CD4-positive, alpha-beta T cell treated with Interleukin-6 at 100 ng/mL for 8 hours (primary cell): ENCODE measurements at regions not wholly inside any gene's neighbourhood (a gene's known extent, or its start where the extent isn't known, plus 50 kb on each side); places are given as distances from the start of the nearest gene placed in this dataset.

Source experiments
- DNase-seq: peaks from one replicate; pipeline ENCODE4 v3.0.0-alpha.2; 2020; ENCODE audit warnings: mixed read lengths, low spot score

GRCh38 chr12:4049298-4050080, 176.3 kb upstream of the PARP11 start:
- DNase-seq, result no peak

GRCh38 chr12:4047421-4047820, 174.2 kb upstream of the PARP11 start:
- no peak for DNase-seq

DNA sequence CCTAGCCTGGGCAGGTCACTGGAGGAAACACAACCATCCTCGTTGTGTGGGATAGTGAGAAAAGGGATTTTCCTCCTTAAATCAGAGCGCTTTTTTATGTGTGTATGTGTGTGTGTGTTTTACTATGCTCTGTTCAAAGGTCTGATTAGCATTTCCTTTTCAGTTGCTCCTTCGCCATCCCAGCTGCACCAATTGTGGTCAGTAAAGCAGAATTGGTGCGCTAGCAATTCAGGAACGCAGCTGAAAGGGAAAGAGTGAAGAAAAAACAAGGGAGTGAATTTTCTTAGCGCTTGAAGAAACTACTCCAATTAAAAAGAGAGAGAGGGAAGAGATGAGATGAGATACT, 173.3 kb upstream of the PARP11 start:
- DNase-seq, result no peak

DNA sequence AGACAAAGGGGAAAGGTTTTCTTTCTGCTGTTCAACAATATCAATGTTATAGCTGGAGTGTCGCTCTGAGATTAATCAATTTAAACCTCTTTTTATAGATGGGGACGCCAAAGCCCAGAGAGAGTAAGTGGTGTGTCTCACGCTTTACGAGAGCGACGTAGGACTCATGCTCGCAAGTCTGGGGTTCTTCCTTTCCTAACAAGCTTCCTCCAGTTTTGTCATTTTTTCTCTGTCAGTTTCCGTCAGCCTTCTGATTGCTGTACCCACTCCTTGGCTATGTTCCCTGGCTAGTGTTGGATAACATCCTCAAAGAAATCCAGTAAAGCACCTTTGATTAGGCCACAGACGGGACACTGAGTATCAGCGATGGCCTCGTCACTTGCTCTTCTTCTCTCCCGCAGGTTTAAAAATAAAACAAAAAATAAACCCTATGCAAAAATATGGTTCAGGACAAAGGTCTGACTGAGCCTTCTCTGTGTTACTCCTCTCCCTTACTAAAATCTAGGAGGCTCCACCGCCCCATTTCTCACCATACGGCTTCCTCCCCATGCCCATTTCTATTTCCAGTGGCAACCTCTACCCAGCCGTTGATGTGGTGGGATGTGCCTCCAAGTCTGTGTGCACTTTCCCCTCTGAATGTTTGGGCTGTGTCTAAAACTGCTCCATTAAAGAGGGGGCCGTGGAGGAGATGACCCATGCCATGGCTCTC, 172.7 kb upstream of the PARP11 start:
- DNase-seq, result no peak

DNA sequence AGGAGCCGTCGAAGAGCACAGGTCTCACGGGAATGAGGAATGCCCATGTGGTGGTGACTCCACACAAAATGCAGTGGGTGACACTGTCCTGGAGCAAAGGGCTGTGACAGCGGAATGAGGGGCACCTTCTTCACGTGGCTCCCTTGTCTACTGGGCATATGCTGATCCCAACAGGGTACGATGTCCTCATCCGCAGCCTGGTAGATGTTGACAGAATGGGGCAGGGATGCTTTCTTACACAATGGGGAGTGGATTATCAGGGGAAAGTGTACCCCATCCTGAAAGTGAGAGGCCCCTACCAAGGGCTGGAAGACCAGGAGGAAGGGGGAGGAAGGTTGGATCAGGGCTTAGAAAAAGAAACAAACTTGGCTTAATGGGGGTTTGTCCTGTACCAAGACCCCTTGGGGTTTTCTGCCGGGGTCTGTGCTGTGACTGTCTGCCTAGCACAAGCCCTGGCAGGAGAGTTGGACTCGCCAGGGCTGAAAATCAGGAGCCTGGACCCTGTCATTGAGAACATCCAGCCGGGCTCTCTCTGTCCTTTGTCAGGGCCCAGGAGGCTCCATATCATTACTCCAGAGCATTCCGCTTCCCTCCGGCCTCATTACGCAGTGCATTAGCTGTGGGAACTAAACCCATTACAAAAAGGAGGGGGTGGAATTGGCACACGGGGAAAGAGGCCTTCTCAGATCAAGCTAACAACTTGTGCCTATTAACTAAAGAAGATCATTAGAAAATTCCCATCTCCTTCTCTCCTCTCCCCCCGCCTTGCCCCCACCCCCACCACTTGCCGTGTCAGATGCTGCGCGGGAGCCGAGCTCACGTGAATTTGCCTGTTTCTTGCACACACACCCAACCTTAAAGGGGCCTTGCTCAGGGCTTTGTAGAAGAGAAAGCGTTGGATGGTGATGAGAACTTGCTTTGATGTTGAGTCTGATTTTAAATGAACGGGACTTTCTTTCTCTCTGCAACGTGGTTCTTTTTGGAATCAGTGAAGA, 171.8 kb upstream of the PARP11 start:
- no peak for DNase-seq

DNA sequence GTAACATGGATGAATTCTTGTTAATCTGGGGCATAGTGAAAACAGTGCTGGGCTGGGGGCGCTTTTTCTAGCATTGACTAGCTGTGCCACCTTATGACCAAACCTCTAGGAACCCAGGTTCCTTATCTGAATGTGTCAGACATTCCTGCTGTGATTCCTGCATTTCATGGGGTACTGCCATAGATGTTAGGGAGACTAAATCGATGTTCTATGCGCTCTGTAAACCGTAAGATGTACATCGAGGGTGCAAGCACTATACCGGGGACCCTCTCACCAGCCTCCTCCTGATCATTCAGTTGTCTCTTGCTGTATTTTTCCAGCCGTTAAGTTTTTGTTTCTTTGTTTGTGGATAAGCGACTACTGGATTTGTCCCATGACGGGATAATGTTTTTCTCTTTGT, 170.9 kb upstream of the PARP11 start:
- DNase-seq, result no peak

DNA sequence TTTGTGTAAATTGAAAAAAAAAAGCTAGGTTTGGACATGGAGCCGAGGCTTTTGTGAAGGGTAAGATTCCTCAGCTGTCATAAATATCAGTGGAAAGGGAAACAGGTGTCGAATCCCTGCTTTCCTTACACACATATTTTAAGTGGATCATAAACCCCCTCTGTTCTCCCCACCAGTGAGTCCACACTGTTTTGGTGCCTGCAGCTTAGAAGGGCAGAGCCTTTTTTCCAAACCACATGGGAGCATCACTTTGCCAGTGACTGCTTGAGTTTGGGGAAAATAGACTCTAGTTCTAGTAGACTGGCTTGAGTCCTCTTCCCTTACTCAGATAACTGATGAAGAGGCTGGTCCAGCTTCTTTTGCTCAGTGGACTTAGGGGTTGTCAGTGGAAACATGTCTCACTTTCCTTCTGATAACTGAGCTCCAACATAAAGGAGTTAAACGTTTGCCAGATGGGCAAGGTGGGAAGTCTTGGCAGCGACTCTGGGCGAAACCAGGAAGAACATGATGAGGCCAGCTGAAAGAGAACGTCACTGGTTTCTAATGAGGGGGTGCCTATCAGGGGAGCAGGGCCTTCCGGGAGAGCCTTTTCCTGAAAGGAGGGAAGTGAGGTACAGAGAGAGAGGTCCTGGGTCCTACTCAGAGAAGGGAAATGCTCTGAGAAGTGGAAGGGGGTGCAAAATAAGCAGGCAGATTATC, 168.1 kb upstream of the PARP11 start:
- no peak for DNase-seq

DNA sequence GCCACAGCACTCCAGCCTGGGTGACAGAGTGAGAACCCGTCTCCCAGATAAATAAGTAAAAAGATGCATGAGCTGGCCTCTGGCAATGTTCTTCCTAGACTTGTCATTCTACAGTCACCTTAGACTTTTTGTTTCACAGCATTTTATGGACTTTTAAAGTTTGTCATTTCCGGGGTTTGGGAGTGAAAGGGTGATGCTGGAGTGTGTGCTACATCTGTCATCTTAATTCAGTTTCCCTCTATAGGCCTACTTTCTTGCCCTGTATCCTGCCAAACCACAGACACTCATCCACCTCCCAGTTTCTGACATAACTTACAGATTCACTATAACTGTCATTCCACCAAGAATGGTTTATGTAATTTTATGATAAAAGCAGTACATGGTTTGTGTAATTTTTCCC, 166.7 kb upstream of the PARP11 start:
- DNase-seq, result no peak

DNA sequence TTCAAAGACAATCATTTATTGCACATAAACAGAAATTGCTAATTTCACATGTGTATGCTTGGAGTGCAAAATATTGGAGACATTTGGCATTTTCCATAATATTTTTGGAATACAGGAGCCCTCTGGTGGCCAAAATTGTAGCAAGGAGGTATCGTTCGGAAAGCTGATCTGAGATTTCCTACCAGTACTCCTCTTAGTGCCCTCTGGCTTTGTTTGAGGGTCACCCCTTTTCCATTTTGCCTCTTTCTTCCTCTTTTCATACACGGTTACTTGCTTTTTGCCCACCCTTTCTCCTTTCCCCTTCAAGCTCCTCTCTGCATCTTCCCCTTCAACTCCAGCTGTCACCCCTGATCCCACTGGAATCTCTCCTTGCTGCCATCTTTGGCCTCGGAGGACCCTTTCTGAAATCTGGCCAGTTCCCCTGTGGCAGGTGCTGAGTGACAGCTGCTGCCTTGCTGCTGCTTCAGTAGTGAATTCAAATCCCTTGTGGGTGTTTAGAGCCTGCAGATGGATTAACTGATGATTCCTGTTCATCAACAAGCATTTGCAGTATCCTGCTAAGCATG, 164.6 kb upstream of the PARP11 start:
- DNase-seq, result peak; percentile 15

DNA sequence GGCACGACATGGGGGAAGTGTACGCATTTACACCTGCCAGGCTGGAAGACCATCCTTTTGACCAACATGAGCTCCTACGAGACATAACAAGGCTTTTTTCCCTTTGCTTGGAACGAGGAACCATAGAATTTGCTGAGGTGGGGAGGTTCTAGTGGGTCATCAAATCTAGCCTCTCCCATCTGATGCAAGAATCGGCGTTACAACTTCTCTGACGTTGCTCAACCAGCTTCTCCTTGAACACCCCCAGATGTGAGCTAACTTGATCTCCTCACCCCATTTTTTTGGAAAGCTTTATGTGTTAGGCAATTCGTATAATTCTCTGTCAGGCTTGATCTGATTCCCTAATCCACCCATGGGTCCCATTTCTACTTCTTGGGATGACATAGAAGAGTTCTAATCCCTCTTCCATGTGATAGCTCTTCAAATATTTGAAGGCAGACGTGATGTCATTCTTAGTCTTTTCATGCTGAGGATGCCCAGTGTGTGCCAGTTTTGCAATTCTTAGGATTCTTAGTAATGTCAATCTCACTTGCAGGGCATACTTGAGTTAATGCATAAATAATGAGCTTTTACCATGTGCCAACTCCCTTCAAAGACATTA, 163.6 kb upstream of the PARP11 start:
- DNase-seq, result no peak

GRCh38 chr12:4034921-4035320, 161.7 kb upstream of the PARP11 start:
- no peak for DNase-seq

- no peak for DNase-seq
These were observed 159.9 kb upstream of the PARP11 start for GRCh38 chr12:4032924-4033615.

- DNase-seq, result no peak
These were observed 158.6 kb upstream of the PARP11 start for GRCh38 chr12:4031703-4032291.

DNA sequence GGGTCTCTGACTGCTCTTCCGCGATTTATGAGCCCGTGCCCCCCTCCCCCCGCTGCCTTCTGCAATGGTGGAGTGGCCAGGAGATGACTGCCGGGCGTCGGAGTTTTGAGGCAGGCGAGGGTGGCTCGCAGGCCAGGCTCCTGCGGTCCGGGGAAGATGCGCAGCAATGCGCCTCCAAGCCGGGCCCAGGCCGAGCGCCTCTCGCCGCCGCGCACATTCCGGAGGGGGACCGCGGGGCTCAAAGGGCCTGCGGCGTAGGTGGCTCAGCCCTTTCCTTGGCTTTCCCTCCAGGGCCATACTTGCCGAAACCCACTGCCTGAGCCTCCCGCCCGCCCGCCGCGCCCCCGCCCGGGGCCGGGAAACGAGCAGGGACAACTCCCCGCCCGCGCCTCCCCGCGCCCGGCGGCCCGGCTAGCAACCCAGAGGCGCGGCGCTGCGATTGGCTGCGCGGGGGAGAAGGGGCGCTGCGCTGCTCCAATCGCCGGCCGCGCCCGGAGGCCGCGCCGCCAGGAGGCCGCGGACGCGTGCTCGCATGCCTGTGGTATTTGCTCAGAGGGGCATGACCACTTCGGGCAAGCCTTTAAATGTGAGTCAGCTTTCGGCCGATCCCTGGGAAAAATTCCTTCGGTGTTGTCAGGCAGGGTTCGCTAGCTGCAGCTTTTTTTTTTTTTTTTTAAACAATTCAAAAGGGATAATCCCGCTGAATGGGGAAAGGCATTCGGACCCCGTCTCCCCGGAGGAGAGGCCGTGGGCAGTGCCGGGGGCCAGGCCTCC, 157.9 kb upstream of the PARP11 start:
- DNase-seq, result peak; percentile 71

- peak; percentile 74 for DNase-seq
These were observed 154.2 kb upstream of the PARP11 start for GRCh38 chr12:4027412-4027811.

GRCh38 chr12:4026517-4026916, 153.3 kb upstream of the PARP11 start:
- no peak for DNase-seq

GRCh38 chr12:4026020-4026358, 152.8 kb upstream of the PARP11 start:
- no peak for DNase-seq

GRCh38 chr12:4025181-4026019, 152.2 kb upstream of the PARP11 start:
- DNase-seq, result no peak

GRCh38 chr12:4024701-4025100, 151.5 kb upstream of the PARP11 start:
- DNase-seq, result no peak
